HS-5 (cell line): ENCODE measurements at regions not wholly inside any gene's neighbourhood (a gene's known extent, or its start where the extent isn't known, plus 50 kb on each side); places are given as distances from the start of the nearest gene placed in this dataset.
"Not testable (repeated sequence)": the region's sequence is repeated elsewhere in the genome, so short reads cannot be mapped to it uniquely, and the experiment has no call there.

Experiments used
- DNase-seq: peaks from one replicate; pipeline ENCODE4 v3.0.0-alpha.2; 2012; ENCODE audit warnings: low read depth

GRCh38 chr4:14371131-14371530 lies 631.1 kb upstream of the CPEB2 start:
- DNase-seq, result no peak

- DNase-seq, result peak; percentile 4
These were observed 626.5 kb upstream of the CPEB2 start for GRCh38 chr4:14375816-14376215.

GRCh38 chr4:14379183-14379582 lies 623.1 kb upstream of the CPEB2 start:
- no peak for DNase-seq

- DNase-seq, result no peak
These were observed 618.6 kb upstream of the CPEB2 start for GRCh38 chr4:14383652-14384051.

- no peak for DNase-seq
These were observed 617.5 kb upstream of the CPEB2 start for GRCh38 chr4:14384824-14385223.

GRCh38 chr4:14386196-14386595 lies 616.1 kb upstream of the CPEB2 start:
- no peak for DNase-seq

- DNase-seq, result no peak
These were observed 614.6 kb upstream of the CPEB2 start for GRCh38 chr4:14387647-14388046.

GRCh38 chr4:14392378-14392777 lies 609.9 kb upstream of the CPEB2 start:
- DNase-seq, result no peak

- DNase-seq, result no peak
These were observed 606.1 kb upstream of the CPEB2 start for GRCh38 chr4:14396183-14396582.

- no peak for DNase-seq
These were observed 602.4 kb upstream of the CPEB2 start for GRCh38 chr4:14399848-14400247.

- DNase-seq, result no peak
These were observed 602.0 kb upstream of the CPEB2 start for GRCh38 chr4:14400307-14400706.

GRCh38 chr4:14403132-14403531 lies 599.1 kb upstream of the CPEB2 start:
- DNase-seq, result no peak

- DNase-seq, result no peak
These were observed 597.6 kb upstream of the CPEB2 start for GRCh38 chr4:14404730-14405129.

GRCh38 chr4:14410516-14410915 lies 591.8 kb upstream of the CPEB2 start:
- no peak for DNase-seq

- no peak for DNase-seq
These were observed 587.1 kb upstream of the CPEB2 start for GRCh38 chr4:14415146-14415545.

GRCh38 chr4:14419516-14419915 lies 582.8 kb upstream of the CPEB2 start:
- DNase-seq, result no peak

- not testable (repeated sequence) for DNase-seq
These were observed 576.0 kb upstream of the CPEB2 start for GRCh38 chr4:14426297-14426696.

- no peak for DNase-seq
These were observed 574.2 kb upstream of the CPEB2 start for GRCh38 chr4:14428125-14428524.

- no peak for DNase-seq
These were observed 570.8 kb upstream of the CPEB2 start for GRCh38 chr4:14431155-14432134.

- DNase-seq, result no peak
These were observed 567.8 kb upstream of the CPEB2 start for GRCh38 chr4:14434483-14434882.

GRCh38 chr4:14434916-14435315 lies 567.4 kb upstream of the CPEB2 start:
- DNase-seq, result peak; percentile 34

- no peak for DNase-seq
These were observed 560.7 kb upstream of the CPEB2 start for GRCh38 chr4:14441561-14441960.

GRCh38 chr4:14445882-14446281 lies 556.4 kb upstream of the CPEB2 start:
- DNase-seq, result no peak

GRCh38 chr4:14446311-14446710 lies 556.0 kb upstream of the CPEB2 start:
- no peak for DNase-seq
